ENCODE measurements at regions not wholly inside any gene's neighbourhood (a gene's known extent, or its start where the extent isn't known, plus 50 kb on each side); places are given as distances from the start of the nearest gene placed in this dataset.
A peak's percentile ranks its signal among the peaks of the same experiment; 100 is the strongest.

DNA sequence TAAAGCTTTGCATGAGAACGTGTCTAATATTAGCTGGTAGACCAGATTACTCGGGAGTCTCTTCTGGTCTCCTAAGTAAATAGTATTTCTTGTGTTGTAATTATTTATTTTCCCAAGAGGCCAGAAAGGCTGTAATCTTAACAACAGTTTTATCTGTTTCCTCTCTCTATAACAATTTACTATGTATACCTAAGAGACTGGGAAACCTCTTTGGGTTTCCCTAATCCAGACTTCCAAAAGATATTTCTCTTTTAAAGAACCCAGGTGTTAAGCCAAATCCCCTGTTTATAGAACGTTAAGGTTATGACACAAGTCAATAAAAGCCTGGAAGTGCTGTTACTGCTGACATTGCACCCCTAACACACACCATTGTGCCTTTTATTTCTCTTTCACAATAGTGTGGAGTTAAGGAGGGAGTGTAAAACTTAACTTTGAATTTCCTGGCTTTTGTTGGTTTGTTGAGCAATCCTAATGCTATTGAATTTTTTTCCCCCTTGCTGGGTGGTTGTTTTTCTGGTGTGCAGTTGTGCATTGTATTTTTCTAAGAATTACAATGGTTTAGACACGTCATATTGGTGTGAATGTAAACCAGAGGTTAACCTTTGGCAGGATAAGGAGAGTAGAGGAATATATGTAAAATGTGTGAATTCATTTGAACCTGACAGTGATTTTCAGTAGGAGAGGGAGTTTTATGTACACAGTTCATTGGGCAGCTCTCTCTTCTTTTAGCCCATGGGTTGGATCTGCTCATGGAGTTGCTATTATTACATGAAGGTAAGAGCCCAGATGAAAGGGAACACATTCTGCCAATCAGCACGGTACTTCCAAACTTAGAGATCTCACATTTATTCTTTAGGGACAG lies 192.8 kb downstream of the MTX2 start:
- in situ Hi-C loops (cut with HindIII; ENCODE audit: low pct_ligation_motif_present, low pct_unique_long_range_greater_than_20kb, low sequenced_read_pairs), result loop anchor here (25.0 kb wide), 1 partner anchor 175 kb away; no protein-coding TSS in a partner anchor
- no peak for DNase-seq

DNA sequence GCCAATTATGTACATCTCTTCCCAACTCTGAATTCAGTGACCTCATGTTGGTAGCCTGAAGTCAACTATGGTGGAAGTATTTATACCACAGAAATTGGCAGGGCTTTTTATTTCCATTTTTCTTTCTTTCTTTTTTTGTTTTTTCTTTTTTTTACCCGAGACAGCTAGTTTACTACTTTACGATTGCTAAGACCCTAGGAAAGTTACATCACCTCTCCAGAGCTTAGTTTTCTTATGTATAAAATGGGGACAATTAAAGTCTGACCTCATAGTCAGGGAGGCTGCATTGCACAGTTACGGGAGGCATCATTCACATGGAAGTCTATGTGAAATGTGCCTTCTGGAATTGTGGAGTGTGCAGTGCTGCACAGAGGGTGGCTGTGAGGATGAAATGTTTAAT lies 194.3 kb downstream of the MTX2 start:
- no peak for DNase-seq
- in situ Hi-C loops (cut with HindIII; ENCODE audit: low pct_ligation_motif_present, low pct_unique_long_range_greater_than_20kb, low sequenced_read_pairs), result loop anchor here (25.0 kb wide), 1 partner anchor 174 kb away; no protein-coding TSS in a partner anchor

DNA sequence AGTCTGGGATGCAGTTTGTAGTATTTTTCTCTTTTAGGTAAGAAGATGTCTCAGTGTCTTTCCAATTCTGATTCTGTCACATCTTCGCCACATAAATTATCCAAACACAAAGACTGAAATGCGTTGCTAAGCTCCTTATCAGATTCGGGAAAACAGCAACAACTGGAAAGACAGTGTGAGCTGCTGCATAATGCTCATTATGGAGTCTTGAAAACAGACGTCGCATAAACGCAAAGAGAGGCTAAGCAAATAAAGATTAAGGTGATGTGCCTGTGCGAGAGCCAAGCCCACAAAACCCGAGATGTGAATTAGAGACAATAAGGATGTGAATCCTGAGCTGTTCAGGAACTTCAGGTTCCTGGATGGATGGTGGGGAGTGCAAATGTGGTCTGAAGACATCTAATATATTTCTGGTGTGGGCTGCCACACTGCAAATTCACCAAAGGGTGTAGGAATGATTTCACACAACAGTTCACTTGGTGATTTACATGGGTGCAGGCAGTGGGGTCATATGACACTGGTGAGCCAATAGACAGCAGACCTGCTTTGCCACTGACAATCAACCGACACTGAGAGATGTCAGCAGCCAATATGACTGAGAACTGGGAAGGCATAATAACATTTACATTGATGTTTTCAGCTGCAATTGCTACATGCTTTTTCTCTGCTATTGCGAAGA lies 195.8 kb downstream of the MTX2 start:
- in situ Hi-C loops (cut with HindIII; ENCODE audit: low pct_ligation_motif_present, low pct_unique_long_range_greater_than_20kb, low sequenced_read_pairs), result loop anchor here (25.0 kb wide), 1 partner anchor 172 kb away; no protein-coding TSS in a partner anchor

DNA sequence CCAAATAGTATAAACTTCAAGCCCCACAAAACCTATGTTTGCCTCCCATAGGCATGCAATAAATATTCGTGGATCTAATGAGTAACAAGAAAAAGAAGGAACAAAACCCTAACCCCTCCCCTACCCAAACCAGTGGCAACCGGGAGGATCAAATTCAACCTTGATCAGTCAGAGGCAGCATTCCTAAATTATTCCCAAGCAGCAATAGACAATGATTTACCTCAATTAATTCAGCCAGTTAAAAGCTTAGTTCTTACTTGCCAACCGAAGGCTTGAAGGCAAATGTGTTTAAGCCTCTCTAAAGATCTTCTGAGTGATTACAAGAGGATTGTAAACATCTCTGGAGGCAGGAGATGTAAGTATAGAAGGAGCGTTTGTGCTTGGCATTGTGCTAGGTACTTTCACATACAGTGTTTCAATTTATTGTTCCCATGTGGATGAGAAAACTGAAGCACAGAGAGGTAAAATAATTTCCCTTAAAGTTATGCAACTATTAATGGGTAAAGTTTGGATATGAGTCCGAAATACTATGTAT lies 197.7 kb downstream of the MTX2 start:
- DNase-seq, result no peak
- in situ Hi-C loops (cut with HindIII; ENCODE audit: low pct_ligation_motif_present, low pct_unique_long_range_greater_than_20kb, low sequenced_read_pairs), result loop anchor here (25.0 kb wide), 1 partner anchor 170 kb away; no protein-coding TSS in a partner anchor

More for the DNA sequence above, 195.8 kb downstream of the MTX2 start:
- no peak for DNase-seq

DNA sequence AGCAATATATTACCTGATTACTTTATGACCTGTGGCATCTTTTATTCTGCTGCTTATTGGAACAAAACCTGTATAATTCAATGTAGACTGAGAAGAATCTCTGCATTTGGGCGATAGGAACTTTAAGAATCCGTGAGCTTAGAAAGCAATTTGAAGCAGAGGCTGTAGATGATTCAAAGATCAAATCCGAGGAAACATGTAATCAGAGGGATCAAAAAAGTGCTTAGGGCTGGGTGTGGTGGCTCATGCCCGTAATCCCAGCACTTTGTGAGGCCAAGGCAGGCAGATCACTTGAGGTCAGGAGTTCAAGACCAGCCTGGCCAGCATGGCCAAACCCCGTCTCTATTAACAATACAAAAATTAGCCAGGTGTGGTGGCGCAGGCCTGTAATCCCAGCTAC lies 198.4 kb downstream of the MTX2 start:
- in situ Hi-C loops (cut with HindIII; ENCODE audit: low pct_ligation_motif_present, low pct_unique_long_range_greater_than_20kb, low sequenced_read_pairs), result loop anchor here (25.0 kb wide), 1 partner anchor 170 kb away; no protein-coding TSS in a partner anchor

DNA sequence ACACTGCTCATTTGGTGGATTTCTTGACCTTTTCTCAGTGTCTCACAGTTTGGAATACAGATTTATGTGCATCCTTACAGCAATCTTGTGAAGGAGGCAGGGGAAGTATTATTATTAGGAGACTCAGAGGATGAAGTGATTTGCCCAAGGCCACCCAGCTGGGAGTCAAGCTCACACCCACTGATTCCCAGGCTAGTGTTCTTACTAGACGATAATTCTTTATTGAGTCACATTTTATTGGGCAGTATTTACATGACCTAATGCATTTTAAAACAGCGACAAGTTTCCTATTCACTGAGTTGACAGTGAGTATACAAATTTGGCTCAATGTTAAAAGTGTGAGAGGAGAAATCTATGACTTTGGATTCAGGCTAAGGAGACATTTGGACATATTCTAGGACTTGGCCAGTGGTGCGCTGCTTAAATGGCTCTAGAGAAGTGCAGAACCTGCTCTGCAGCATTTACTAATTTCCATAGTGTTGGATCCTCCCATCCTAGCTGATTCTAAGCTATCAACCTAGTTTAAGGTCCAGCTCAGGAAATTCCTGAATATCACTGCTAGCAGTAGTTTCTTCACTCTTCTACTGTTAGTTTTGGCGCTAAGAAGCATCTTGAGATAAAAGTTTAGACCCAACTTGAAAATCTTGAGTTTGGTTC lies 199.3 kb downstream of the MTX2 start:
- in situ Hi-C loops (cut with HindIII; ENCODE audit: low pct_ligation_motif_present, low pct_unique_long_range_greater_than_20kb, low sequenced_read_pairs), result loop anchor here (25.0 kb wide), 1 partner anchor 169 kb away; no protein-coding TSS in a partner anchor
- no peak for DNase-seq

More for the DNA sequence above, 198.4 kb downstream of the MTX2 start:
- DNase-seq, result no peak

DNA sequence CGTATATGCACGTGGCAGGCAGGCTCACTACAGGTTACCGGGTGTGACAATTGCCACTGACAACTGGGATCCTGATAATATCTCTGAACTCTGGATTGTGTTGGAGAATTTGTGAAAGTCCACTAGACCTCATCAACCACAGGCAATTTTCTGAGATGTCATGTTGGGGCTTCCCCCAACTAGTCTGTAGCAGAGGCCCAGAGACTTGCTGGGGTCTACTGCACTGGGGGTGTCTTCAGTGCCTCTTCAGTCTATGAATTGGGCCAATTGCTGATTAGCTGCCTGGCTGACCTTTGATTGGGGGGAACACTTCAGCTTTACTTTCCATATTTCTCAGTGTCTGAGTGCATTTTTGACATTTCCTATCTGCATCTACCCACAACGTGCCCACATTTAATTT lies 201.5 kb downstream of the MTX2 start:
- DNase-seq, result no peak
- in situ Hi-C loops (cut with HindIII; ENCODE audit: low pct_ligation_motif_present, low pct_unique_long_range_greater_than_20kb, low sequenced_read_pairs), result loop anchor here (25.0 kb wide), 1 partner anchor 167 kb away; no protein-coding TSS in a partner anchor

DNA sequence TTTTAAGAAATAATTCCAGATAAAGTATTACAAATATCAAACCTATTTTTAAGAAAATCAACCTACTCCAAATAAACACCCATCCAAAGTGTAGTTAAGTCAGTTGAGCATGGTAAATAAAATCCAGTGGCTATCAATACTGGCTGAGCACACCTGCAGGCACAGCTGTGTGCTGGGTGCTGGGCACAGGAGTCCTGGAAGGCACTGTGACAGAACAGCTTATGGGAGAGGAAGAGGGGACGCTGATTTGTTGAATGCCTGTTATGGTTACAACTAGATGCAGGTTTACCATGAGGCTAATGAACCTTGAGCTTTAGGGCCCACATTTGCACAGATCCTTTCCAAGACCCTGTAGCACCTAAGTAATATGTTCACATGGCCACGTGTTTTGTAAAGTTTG lies 202.7 kb downstream of the MTX2 start:
- no peak for DNase-seq
- in situ Hi-C loops (cut with HindIII; ENCODE audit: low pct_ligation_motif_present, low pct_unique_long_range_greater_than_20kb, low sequenced_read_pairs), result loop anchor here (25.0 kb wide), 1 partner anchor 165 kb away; no protein-coding TSS in a partner anchor

DNA sequence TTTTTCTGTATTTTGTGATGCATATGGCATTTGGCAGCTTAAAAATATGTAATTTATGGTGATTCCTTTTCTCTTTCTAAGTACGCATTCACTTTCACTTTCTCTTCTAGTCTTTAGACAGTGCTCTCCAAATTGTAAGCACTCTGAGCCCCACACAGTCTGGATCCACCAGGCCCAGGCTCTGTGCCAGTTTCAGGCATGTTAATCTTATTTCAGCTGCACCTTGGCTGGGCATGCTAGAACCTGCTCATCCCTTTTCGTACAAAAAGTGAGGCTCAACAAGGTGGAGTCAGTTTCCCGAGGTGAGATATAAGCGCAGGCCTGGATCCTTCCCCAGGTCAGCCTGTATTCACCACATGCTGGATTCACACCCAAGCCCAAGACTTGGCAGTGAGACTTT lies 203.9 kb downstream of the MTX2 start:
- in situ Hi-C loops (cut with HindIII; ENCODE audit: low pct_ligation_motif_present, low pct_unique_long_range_greater_than_20kb, low sequenced_read_pairs), result loop anchor here (25.0 kb wide), 1 partner anchor 164 kb away; no protein-coding TSS in a partner anchor

DNA sequence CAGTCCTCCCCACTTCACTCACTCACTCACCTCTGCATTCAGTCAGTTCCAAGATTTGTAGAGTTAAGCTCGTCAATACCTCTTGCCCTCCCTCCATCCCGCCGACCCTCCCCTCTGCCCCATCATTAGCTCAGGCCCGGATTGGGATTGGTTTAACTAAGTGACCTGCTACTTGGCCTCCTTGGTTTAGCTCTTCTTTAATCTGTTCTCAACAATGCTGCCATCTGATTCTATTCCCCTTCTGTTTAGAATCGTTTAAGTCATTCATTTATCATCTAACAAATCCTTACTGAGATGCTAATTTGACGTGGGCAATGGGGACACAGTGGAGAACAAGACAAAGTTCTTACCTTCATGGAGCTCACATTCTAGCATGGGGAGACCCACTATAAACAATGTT lies 204.6 kb downstream of the MTX2 start:
- no peak for DNase-seq
- in situ Hi-C loops (cut with HindIII; ENCODE audit: low pct_ligation_motif_present, low pct_unique_long_range_greater_than_20kb, low sequenced_read_pairs), result loop anchor here (25.0 kb wide), 1 partner anchor 163 kb away; no protein-coding TSS in a partner anchor

More for the DNA sequence above, 203.9 kb downstream of the MTX2 start:
- peak; percentile 70 for DNase-seq

DNA sequence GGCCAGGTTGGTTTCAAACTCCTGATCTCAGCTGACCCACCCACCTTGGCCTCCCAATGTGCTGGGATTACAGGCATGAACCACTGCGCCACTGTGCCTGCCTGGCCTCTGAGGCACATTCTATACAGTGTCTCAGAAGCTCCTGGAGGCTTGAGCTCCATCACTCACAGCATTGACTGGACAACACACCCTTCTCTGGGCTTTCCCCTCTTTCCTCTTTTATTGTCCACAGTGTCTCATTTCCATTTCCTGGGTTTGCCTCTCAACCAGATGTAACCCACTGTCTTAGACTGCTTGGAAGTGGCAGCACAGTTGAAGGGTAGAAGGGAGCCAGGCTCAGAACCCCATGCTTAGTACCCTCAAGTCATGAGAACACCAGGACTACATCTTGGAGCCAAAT lies 208.1 kb downstream of the MTX2 start:
- in situ Hi-C loops (cut with HindIII; ENCODE audit: low pct_ligation_motif_present, low pct_unique_long_range_greater_than_20kb, low sequenced_read_pairs), result no loop called here
- no peak for DNase-seq

DNA sequence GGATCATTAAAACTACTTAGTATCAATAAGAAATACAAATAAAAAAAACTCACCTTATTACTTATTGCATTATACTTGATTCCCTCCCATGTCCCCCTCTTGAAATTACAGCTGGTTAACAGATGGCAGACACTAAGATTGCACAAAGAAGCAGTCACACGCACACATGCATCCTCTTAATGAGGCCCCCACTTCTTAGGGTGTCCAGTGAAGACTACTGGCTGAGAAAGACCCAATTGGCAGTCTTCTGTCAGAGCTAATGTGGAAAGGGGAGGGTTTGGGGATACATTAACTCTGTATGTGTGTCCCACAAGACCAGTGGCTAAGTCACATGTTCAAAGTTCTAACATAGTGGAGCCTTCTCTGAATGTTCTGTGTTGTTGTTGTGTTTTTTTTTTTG lies 210.7 kb downstream of the MTX2 start:
- DNase-seq, result no peak
- in situ Hi-C loops (cut with HindIII; ENCODE audit: low pct_ligation_motif_present, low pct_unique_long_range_greater_than_20kb, low sequenced_read_pairs), result no loop called here

DNA sequence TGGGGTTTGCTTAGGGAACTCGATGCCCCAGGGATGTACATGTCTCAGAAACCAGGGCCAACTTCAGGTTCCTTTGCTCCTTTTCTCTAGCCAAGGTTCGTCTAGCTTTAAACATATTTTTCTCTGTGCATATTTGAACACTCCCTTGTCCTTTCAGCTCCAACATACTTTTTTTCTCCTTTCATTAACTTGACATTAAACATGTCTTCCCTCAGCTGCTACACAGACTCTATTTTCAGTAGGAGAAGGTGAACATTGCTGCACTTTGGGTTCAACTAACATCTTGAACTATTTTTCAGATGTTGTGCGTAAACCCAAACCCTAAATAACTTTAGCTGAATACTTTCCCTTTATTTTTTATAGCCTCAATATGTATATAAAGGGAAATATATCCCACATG lies 212.9 kb downstream of the MTX2 start:
- DNase-seq, result no peak
- in situ Hi-C loops (cut with HindIII; ENCODE audit: low pct_ligation_motif_present, low pct_unique_long_range_greater_than_20kb, low sequenced_read_pairs), result no loop called here

DNA sequence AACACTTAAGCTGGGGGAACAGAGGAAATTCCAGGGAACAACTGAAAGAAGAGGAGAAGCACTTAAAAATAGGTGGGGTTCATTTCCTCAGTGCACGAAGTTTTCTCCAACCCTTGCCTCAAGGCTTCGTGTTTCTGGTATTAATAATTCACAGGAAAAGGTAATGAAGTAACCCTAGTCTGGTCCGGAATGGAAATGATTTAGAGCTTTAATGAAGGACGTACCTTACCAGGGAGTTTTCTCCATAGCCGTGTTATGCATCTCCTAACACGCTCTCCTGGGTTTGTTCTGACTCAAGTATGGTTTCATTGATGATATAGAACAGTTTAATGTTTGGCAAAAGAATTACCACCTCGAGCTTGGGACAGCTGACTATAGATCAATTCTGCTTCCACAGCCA lies 214.2 kb downstream of the MTX2 start:
- DNase-seq, result no peak
- in situ Hi-C loops (cut with HindIII; ENCODE audit: low pct_ligation_motif_present, low pct_unique_long_range_greater_than_20kb, low sequenced_read_pairs), result no loop called here

DNA sequence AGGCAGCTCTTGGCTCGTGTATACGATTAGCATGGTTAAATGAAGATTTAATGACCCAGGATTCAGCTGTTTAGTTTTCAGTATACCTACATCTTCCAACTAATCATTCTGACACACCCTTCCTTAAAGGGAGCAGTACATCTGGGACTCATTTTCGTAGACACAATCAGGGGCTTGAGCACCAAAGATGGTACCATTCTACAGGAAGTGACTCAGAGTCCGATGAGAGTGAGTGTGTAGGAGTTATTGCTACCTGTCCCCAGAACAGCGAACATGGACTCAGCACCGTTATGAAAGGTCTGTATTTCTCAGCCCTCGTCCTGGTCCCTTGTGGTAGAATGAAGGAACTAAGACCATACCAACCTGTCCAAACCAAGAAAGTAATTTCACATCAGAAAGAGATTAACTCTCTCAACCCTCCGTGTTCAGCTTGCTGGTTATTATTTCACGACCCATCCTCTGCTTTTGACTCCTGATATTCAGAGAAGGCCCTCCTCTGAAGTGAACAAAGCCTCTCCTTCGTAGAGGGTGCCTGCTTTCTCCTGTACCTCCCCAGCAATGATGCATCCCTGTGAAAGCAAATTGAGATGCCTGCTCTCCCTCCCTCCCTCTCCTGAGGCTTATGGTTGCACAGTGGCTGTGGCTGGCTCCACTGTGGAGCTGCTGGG lies 214.8 kb downstream of the MTX2 start:
- in situ Hi-C loops (cut with HindIII; ENCODE audit: low pct_ligation_motif_present, low pct_unique_long_range_greater_than_20kb, low sequenced_read_pairs), result no loop called here
- DNase-seq, result no peak

DNA sequence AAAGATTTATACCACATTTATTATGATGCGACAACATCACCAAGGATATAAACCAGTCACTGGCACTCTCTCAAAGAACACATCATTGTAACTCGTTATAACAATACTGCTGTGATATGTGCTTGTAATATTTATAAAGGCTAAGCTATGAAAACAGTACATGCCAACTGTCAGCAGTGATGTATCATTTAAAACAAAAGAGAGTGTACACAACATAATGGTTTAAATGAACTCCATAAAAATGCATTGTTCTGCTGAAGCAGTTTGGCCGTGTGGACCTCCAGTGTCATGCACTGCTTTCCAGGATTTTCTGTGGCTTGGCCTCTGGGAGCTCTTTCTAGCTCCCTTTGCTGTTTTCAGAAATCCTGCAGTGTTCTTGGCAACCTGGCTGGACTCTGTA lies 215.6 kb downstream of the MTX2 start:
- DNase-seq, result no peak
- in situ Hi-C loops (cut with HindIII; ENCODE audit: low pct_ligation_motif_present, low pct_unique_long_range_greater_than_20kb, low sequenced_read_pairs), result no loop called here

DNA sequence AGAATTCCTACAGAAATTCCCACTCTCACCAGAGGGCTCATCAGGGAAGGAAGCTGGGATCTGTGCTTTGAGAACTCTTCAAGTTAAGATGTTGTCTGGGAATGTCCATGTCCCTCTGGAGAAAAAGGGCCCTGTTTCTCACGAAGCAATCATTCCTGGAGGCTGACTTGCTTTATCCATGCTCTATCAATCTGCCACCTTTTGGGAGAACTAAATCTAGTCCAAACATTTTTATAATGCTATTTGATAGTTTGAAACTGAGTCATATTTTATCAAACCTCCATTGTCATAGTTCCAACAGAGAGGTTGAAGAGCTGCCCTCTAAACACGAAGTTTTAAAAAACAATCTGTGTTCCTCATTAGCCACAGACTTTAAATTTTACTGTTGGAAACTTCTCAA lies 219.2 kb downstream of the MTX2 start:
- in situ Hi-C loops (cut with HindIII; ENCODE audit: low pct_ligation_motif_present, low pct_unique_long_range_greater_than_20kb, low sequenced_read_pairs), result no loop called here
- DNase-seq, result no peak
